OCI-LY1 (cell line): ENCODE measurements at regions not wholly inside any gene's neighbourhood (a gene's known extent, or its start where the extent isn't known, plus 50 kb on each side); places are given as distances from the start of the nearest gene placed in this dataset.

Experiments used
- H2AFZ ChIP-seq: fragments of 200-600 bp; sonication (generic), shearing (Covaris generic); 2 replicates; pipeline ENCODE4 v1.6.0; 2014; ENCODE audit warnings: antibody characterized with exemption, mild to moderate bottlenecking, low read length
- H3F3A ChIP-seq: fragments of 200-600 bp; sonication (generic), shearing (Covaris generic); 2 replicates; pipeline ENCODE4 v1.6.0; 2014; ENCODE audit warnings: mild to moderate bottlenecking, antibody characterized with exemption, low read length, moderate library complexity; ENCODE audit not compliant: insufficient read depth
- H3K27ac ChIP-seq: fragments of 200-600 bp; sonication (generic); 2 replicates; pipeline ENCODE4 v1.5.1; 2014; ENCODE audit warnings: low read length, mixed run types, mild to moderate bottlenecking, low read depth; ENCODE audit not compliant: poor library complexity, severe bottlenecking
- H3K27me3 ChIP-seq: fragments of 200-600 bp; sonication (generic); 2 replicates; pipeline ENCODE4 v1.6.0; 2014; ENCODE audit warnings: antibody characterized with exemption, mild to moderate bottlenecking, low read length, moderate library complexity; ENCODE audit not compliant: insufficient read depth
- H3K36me3 ChIP-seq: fragments of 200-600 bp; sonication (generic); 2 replicates; pipeline ENCODE4 v1.6.1; 2014; ENCODE audit warnings: mild to moderate bottlenecking, antibody characterized with exemption, low read length, moderate library complexity, mixed read lengths; ENCODE audit not compliant: insufficient read depth
- H3K4me1 ChIP-seq: fragments of 200-600 bp; sonication (generic); 2 replicates; pipeline ENCODE4 v1.5.1; 2014; ENCODE audit warnings: mild to moderate bottlenecking, low read length, moderate library complexity; ENCODE audit not compliant: insufficient read depth, severe bottlenecking
- H3K4me2 ChIP-seq: fragments of 200-600 bp; sonication (generic), shearing (Covaris generic); 2 replicates; pipeline ENCODE4 v1.6.1; 2014; ENCODE audit warnings: low read length
- H3K4me3 ChIP-seq: fragments of 200-600 bp; sonication (generic); 2 replicates; pipeline ENCODE4 v1.5.1; 2014; ENCODE audit warnings: low read length, low read depth, mild to moderate bottlenecking, mixed read lengths; ENCODE audit not compliant: poor library complexity, severe bottlenecking
- H3K79me2 ChIP-seq: fragments of 200-600 bp; shearing (Covaris generic); 2 replicates; pipeline ENCODE4 v1.6.1; 2016; ENCODE audit warnings: mixed run types, low read length, mixed read lengths; ENCODE audit not compliant: insufficient read depth
- H3K9ac ChIP-seq: fragments of 200-600 bp; sonication (generic), shearing (Covaris generic); 2 replicates; pipeline ENCODE4 v1.6.1; 2014; ENCODE audit warnings: mild to moderate bottlenecking, low read length, mixed read lengths
- H3K9me2 ChIP-seq: fragments of 200-600 bp; sonication (generic), shearing (Covaris generic); 2 replicates; pipeline ENCODE4 v1.6.1; 2014; ENCODE audit warnings: low read depth, mild to moderate bottlenecking, low read length, mixed read lengths
- H3K9me3 ChIP-seq: fragments of 200-600 bp; shearing (Covaris generic); 2 replicates; pipeline ENCODE4 v1.6.1; 2014; ENCODE audit warnings: low read length, mixed read lengths
- H4K20me1 ChIP-seq: fragments of 200-600 bp; sonication (generic), shearing (Covaris generic); 2 replicates; pipeline ENCODE4 v1.6.0; 2016; ENCODE audit warnings: mild to moderate bottlenecking, low read length; ENCODE audit not compliant: insufficient read depth
- CTCF ChIP-seq: fragments of 200-600 bp; sonication (generic), shearing (Covaris generic); IDR thresholded peaks from 2 replicates; pipeline ENCODE4 v1.5.1; 2017; ENCODE audit warnings: mild to moderate bottlenecking, antibody characterized with exemption, low read length, moderate library complexity, mixed read lengths
- EZH2 ChIP-seq: fragments of 200-600 bp; sonication (generic), shearing (Covaris generic); IDR thresholded peaks from 2 replicates; pipeline ENCODE4 v1.8.0; 2017; ENCODE audit warnings: borderline replicate concordance, mixed run types, mild to moderate bottlenecking, antibody characterized with exemption, low read length, moderate library complexity, mixed read lengths

- Histone ChIP-seq H3K27me3 (peaks cover 18% of the 10 kb centered on the region; the same call in 1 of the 2 replicates), H3K27ac (no peak overlapping the region), H3F3A (no peaks in the 10 kb centered on the region), H3K9ac (no peak overlapping the region), H3K4me3 (no peak overlapping the region), H3K36me3 (no peaks in the 10 kb centered on the region), H2AFZ (no peak overlapping the region), H3K4me2 (no peak overlapping the region), H3K79me2 (no peaks in the 10 kb centered on the region), H3K4me1 (no peaks in the 10 kb centered on the region), H4K20me1 (no peaks in the 10 kb centered on the region), H3K9me3 (no peaks in the 10 kb centered on the region), H3K9me2 (no peaks in the 10 kb centered on the region)
- no peak for TF ChIP-seq EZH2
- no peak for TF ChIP-seq CTCF
Measured at GRCh38 chr9:95373069-95373681, 55.7 kb upstream of the FANCC start.

- Histone ChIP-seq H3K4me2 (no peak overlapping the region), H3K36me3 (no peaks in the 10 kb centered on the region), H3K9ac (no peak overlapping the region), H3K9me3 (no peaks in the 10 kb centered on the region), H3K27ac (no peak overlapping the region), H3K79me2 (no peaks in the 10 kb centered on the region), H3K4me1 (no peaks in the 10 kb centered on the region), H3K27me3 (peaks cover 11% of the 10 kb centered on the region; the same call in 1 of the 2 replicates), H3K9me2 (no peaks in the 10 kb centered on the region), H2AFZ (no peak overlapping the region), H3K4me3 (no peak overlapping the region), H3F3A (no peaks in the 10 kb centered on the region), H4K20me1 (no peaks in the 10 kb centered on the region)
- TF ChIP-seq EZH2 (no peak), CTCF (no peak)
Measured at GRCh38 chr9:95370064-95370463, 52.6 kb upstream of the FANCC start.

GRCh38 chr9:95368377-95369160, 51.1 kb upstream of the FANCC start:
- Histone ChIP-seq H3K27me3 (peaks cover 11% of the 10 kb centered on the region; the same call in 1 of the 2 replicates), H3K9ac (no peak overlapping the region), H3K9me3 (no peaks in the 10 kb centered on the region), H3K9me2 (no peaks in the 10 kb centered on the region), H4K20me1 (no peaks in the 10 kb centered on the region), H3K36me3 (no peaks in the 10 kb centered on the region), H3K4me3 (no peak overlapping the region), H3K27ac (no peak overlapping the region), H3K4me2 (no peak overlapping the region), H3F3A (no peaks in the 10 kb centered on the region), H3K4me1 (no peaks in the 10 kb centered on the region), H3K79me2 (no peaks in the 10 kb centered on the region), H2AFZ (no peak overlapping the region)
- TF ChIP-seq CTCF (no peak), EZH2 (no peak)
